ENCODE measurements at regions not wholly inside any gene's neighbourhood (a gene's known extent, or its start where the extent isn't known, plus 50 kb on each side); places are given as distances from the start of the nearest gene placed in this dataset.

GRCh38 chr9:78606001-78606379 lies 309.1 kb downstream of the PSAT1 start:
- H3K27me3 ChIP-seq: no peaks in the 10 kb centered on the region
- H3K27ac ChIP-seq: peak overlapping the region; percentile 88
- no peak overlapping the region for H3K9ac ChIP-seq
- H3K4me1 ChIP-seq: peaks cover 68% of the 10 kb centered on the region
- H3K4me3 Mint-ChIP-seq: peak overlapping the region; percentile 68
- H3K27ac Mint-ChIP-seq: peak overlapping the region; percentile 86
- peaks cover 7% of the 10 kb centered on the region for H3K36me3 Mint-ChIP-seq
- H4K20me1 ChIP-seq (ENCODE audit: low read depth): no peaks in the 10 kb centered on the region
- peaks cover 33% of the 10 kb centered on the region for H3F3A ChIP-seq (ENCODE audit: low read depth)
- H3K27me3 Mint-ChIP-seq (ENCODE audit: insufficient read depth, low read depth): no peaks in the 10 kb centered on the region
- peak overlapping the region; percentile 71 for H3K4me2 ChIP-seq
- no peaks in the 10 kb centered on the region for H3K36me3 ChIP-seq
- no peak for DNase-seq (ENCODE audit: low spot score)
- H3K9me3 ChIP-seq (ENCODE audit: low read depth): no peaks in the 10 kb centered on the region
- peaks cover 41% of the 10 kb centered on the region for H3K4me1 Mint-ChIP-seq
- TF ChIP-seq EZH2 (IDR thresholded peaks at IDR 0.05) (no peak), EZH2phosphoT487 (IDR thresholded peaks at IDR 0.05) (no peak), CTCF (IDR thresholded peaks at IDR 0.05) (no peak)
- no peak overlapping the region for H2AFZ ChIP-seq (replicated peaks)
- H3K9me3 Mint-ChIP-seq: peaks cover 11% of the 10 kb centered on the region
- peak overlapping the region; percentile 7 for H3K4me3 ChIP-seq
- no peaks in the 10 kb centered on the region for H3K79me2 ChIP-seq (ENCODE audit: low read depth)

GRCh38 chr9:78607853-78608252 lies 310.9 kb downstream of the PSAT1 start:
- TF ChIP-seq CTCF (IDR thresholded peaks at IDR 0.05): no peak
- TF ChIP-seq EZH2phosphoT487 (IDR thresholded peaks at IDR 0.05): no peak
- TF ChIP-seq EZH2 (IDR thresholded peaks at IDR 0.05): no peak
- Histone ChIP-seq H3K4me2 (no peak overlapping the region), H3F3A (ENCODE audit: low read depth) (peaks cover 33% of the 10 kb centered on the region), H3K27me3 (no peaks in the 10 kb centered on the region), H4K20me1 (ENCODE audit: low read depth) (no peaks in the 10 kb centered on the region), H3K4me3 (no peak overlapping the region), H3K9ac (no peak overlapping the region), H3K9me3 (ENCODE audit: low read depth) (no peaks in the 10 kb centered on the region), H3K36me3 (no peaks in the 10 kb centered on the region), H3K27ac (no peak overlapping the region), H3K4me1 (peaks cover 56% of the 10 kb centered on the region), H3K79me2 (ENCODE audit: low read depth) (no peaks in the 10 kb centered on the region), H2AFZ (replicated peaks) (no peak overlapping the region)
- DNase-seq (ENCODE audit: low spot score): no peak
- no peak overlapping the region for H3K4me3 Mint-ChIP-seq
- H3K4me1 Mint-ChIP-seq: peaks cover 38% of the 10 kb centered on the region
- peaks cover 7% of the 10 kb centered on the region for H3K36me3 Mint-ChIP-seq
- no peaks in the 10 kb centered on the region for H3K27me3 Mint-ChIP-seq (ENCODE audit: insufficient read depth, low read depth)
- H3K9me3 Mint-ChIP-seq: peaks cover 11% of the 10 kb centered on the region
- no peak overlapping the region for H3K27ac Mint-ChIP-seq

GRCh38 chr9:78609450-78609849 lies 312.5 kb downstream of the PSAT1 start:
- Mint-ChIP-seq H3K27me3 (ENCODE audit: insufficient read depth, low read depth) (no peaks in the 10 kb centered on the region), H3K9me3 (peaks cover 9% of the 10 kb centered on the region), H3K4me3 (no peak overlapping the region), H3K36me3 (peaks cover 7% of the 10 kb centered on the region), H3K4me1 (peaks cover 37% of the 10 kb centered on the region), H3K27ac (no peak overlapping the region)
- Histone ChIP-seq H3K36me3 (no peaks in the 10 kb centered on the region), H4K20me1 (ENCODE audit: low read depth) (no peaks in the 10 kb centered on the region), H3K4me3 (no peak overlapping the region), H3K9me3 (ENCODE audit: low read depth) (no peaks in the 10 kb centered on the region), H3F3A (ENCODE audit: low read depth) (peaks cover 30% of the 10 kb centered on the region), H3K79me2 (ENCODE audit: low read depth) (no peaks in the 10 kb centered on the region), H3K27me3 (no peaks in the 10 kb centered on the region), H3K4me1 (peaks cover 48% of the 10 kb centered on the region), H3K27ac (no peak overlapping the region), H3K4me2 (peak overlapping the region; percentile 31), H3K9ac (no peak overlapping the region), H2AFZ (replicated peaks) (no peak overlapping the region)
- no peak for DNase-seq (ENCODE audit: low spot score)
- no peak for TF ChIP-seq CTCF (IDR thresholded peaks at IDR 0.05)
- no peak for TF ChIP-seq EZH2 (IDR thresholded peaks at IDR 0.05)
- no peak for TF ChIP-seq EZH2phosphoT487 (IDR thresholded peaks at IDR 0.05)
